B cell (primary cell): ENCODE measurements at regions not wholly inside any gene's neighbourhood (a gene's known extent, or its start where the extent isn't known, plus 50 kb on each side); places are given as distances from the start of the nearest gene placed in this dataset.
A peak's percentile ranks its signal among the peaks of the same experiment; 100 is the strongest.

Experiments
- ATAC-seq: fragments of 200-7000 bp; cut with Tn5 transposase; one replicate; pipeline ENCODE4 v1.10.0; 2021; ENCODE audit warnings: low read depth, mild to moderate bottlenecking, moderate number of reproducible peaks, moderate library complexity
- CTCF ChIA-PET: fragments of 350-600 bp; sonication (Branson Sonifier 250); formaldehyde crosslinking; loops from one replicate; lab custom pipeline; 2021; ENCODE audit warnings: antibody characterized with exemption, inconsistent platforms; lab: Charles Lee
- POLR2A ChIA-PET: fragments of 350-600 bp; sonication (Branson Sonifier 250); formaldehyde crosslinking; loops from one replicate; lab custom pipeline; 2021; ENCODE audit warnings: antibody characterized with exemption; lab: Charles Lee
- DNase-seq: peaks from one replicate; pipeline ENCODE4 v3.0.0; 2013
- H2AFZ ChIP-seq: 2 replicates; pipeline ENCODE4 v1.6.1; 2012; ENCODE audit warnings: mild to moderate bottlenecking, low read depth, low read length; ENCODE audit not compliant: insufficient read depth, poor library complexity, severe bottlenecking
- H3K27ac ChIP-seq, 2 donors: 1 replicate in 1 of 2; 2 replicates in 1 of 2; pipeline ENCODE4 v1.5.1; 2012 to 2013; ENCODE audit warnings: low read length in 2 of 2, mild to moderate bottlenecking in 2 of 2, moderate library complexity in 1 of 2
- H3K27me3 ChIP-seq, 4 experiments: fragments of 200-600 bp in 1 of 4; sonication (generic) in 1 of 4; replicated peaks in 1 of 4; 1 replicate in 2 of 4; 2 replicates in 2 of 4; pipeline versions ENCODE4 v1.6.1 to v1.7.0; 2013 to 2016; ENCODE audit warnings: low read length in 3 of 4, mild to moderate bottlenecking in 2 of 4, mixed read lengths in 1 of 4, moderate library complexity in 1 of 4; ENCODE audit not compliant: insufficient read depth in 4 of 4, control insufficient read depth in 3 of 4; ENCODE audit errors: control extremely low read depth in 1 of 4
- H3K36me3 ChIP-seq, 2 experiments: replicated peaks in 1 of 2; 1 replicate in 1 of 2; 2 replicates in 1 of 2; pipeline versions ENCODE4 v1.6.1 to v1.7.1; 2013; ENCODE audit warnings: low read length in 1 of 2; ENCODE audit not compliant: insufficient read depth in 2 of 2, control insufficient read depth in 1 of 2; ENCODE audit errors: control extremely low read depth in 1 of 2, extremely low read depth in 1 of 2
- H3K4me1 ChIP-seq, 2 donors: fragments of 200-600 bp in 1 of 2; sonication (generic) in 1 of 2; 1 replicate in 1 of 2; 2 replicates in 1 of 2; pipeline versions ENCODE4 v1.5.1 to v1.6.1; 2013 to 2017; ENCODE audit warnings: low read length in 2 of 2; ENCODE audit not compliant: control insufficient read depth in 2 of 2, insufficient read depth in 2 of 2
- H3K4me2 ChIP-seq: replicated peaks from 2 replicates; pipeline ENCODE3; 2012; ENCODE audit warnings: mild to moderate bottlenecking, low read depth, low read length; ENCODE audit not compliant: poor library complexity, severe bottlenecking
- H3K4me3 ChIP-seq, 5 experiments: fragments of 200-600 bp in 1 of 5; sonication (generic) in 1 of 5; 1 replicate in 3 of 5; 2 replicates in 2 of 5; pipeline versions ENCODE4 v1.5.1 to v1.7.0; 2011 to 2016; ENCODE audit warnings: low read length in 4 of 5, mild to moderate bottlenecking in 4 of 5, low read depth in 2 of 5, control low read depth in 1 of 5, moderate library complexity in 1 of 5; ENCODE audit not compliant: insufficient read depth in 1 of 5; ENCODE audit errors: control extremely low read depth in 1 of 5, extremely low read depth in 1 of 5
- H3K79me2 ChIP-seq: fragments of 200-600 bp; sonication (generic); one replicate; pipeline ENCODE4 v1.6.0; 2016; ENCODE audit warnings: low read length; ENCODE audit not compliant: control insufficient read depth, insufficient read depth
- H3K9ac ChIP-seq: fragments of 200-600 bp; sonication (generic); 2 replicates; pipeline ENCODE4 v1.6.1; 2017; ENCODE audit warnings: mild to moderate bottlenecking, low read length, moderate library complexity
- H3K9me3 ChIP-seq, 3 donors: one replicate each; pipeline versions ENCODE4 v1.6.1 to v1.7.1; 2013; ENCODE audit warnings: low read length in 2 of 3; ENCODE audit not compliant: control insufficient read depth in 2 of 3, insufficient read depth in 1 of 3; ENCODE audit errors: control extremely low read depth in 1 of 3
- H4K20me1 ChIP-seq: 2 replicates; pipeline ENCODE4 v1.6.0; 2012; ENCODE audit warnings: mild to moderate bottlenecking, low read length; ENCODE audit not compliant: insufficient read depth, control insufficient read depth, poor library complexity, severe bottlenecking
- H3K27ac Mint-ChIP-seq: one replicate; pipeline ENCODE4 v1.8.0; 2021; ENCODE audit warnings: mixed read lengths
- H3K27me3 Mint-ChIP-seq: one replicate; pipeline ENCODE4 v1.8.0; 2021; ENCODE audit warnings: mixed read lengths
- H3K4me1 Mint-ChIP-seq: one replicate; pipeline ENCODE4 v1.8.0; 2021; ENCODE audit warnings: mixed read lengths
- H3K4me3 Mint-ChIP-seq: one replicate; pipeline ENCODE4 v1.8.0; 2021; ENCODE audit warnings: mixed read lengths
- H3K9me3 Mint-ChIP-seq: one replicate; pipeline ENCODE4 v1.8.0; 2022; ENCODE audit warnings: mixed read lengths; ENCODE audit not compliant: insufficient read depth
- CTCF ChIP-seq: fragments of 200-600 bp; IDR thresholded peaks from one replicate; pipeline ENCODE4 v1.8.0; 2022; ENCODE audit warnings: antibody characterized with exemption, mild to moderate bottlenecking
- EZH2 ChIP-seq: IDR thresholded peaks from 2 replicates; pipeline ENCODE4 v1.6.1; 2012; ENCODE audit warnings: borderline replicate concordance, low read depth, mild to moderate bottlenecking, moderate library complexity, low read length; ENCODE audit not compliant: insufficient read depth, poor library complexity, severe bottlenecking
- WGBS: methylation state at CpG from one replicate; pipeline ENCODE4 v1.1.5; 2013; ENCODE audit warnings: missing lambda C conversion rate; ENCODE audit not compliant: insufficient coverage; 5-methylcytosine and 5-hydroxymethylcytosine counted together
- intact Hi-C: fragments of 100-400 bp; cut with micrococcal nuclease; formaldehyde crosslinking; loops from one replicate; pipeline ENCODE4 v1.10.0; 2022

GRCh38 chrX:39174772-39175417 lies 373.6 kb downstream of the MID1IP1 start:
- no peak for TF ChIP-seq CTCF
- TF ChIP-seq EZH2, result no peak
- ATAC-seq, result no peak
- Histone ChIP-seq H3K36me3 (no peaks in the 10 kb centered on the region), H3K4me3 (peak overlapping the region in 1 of 5 experiments; percentile 2), H3K9ac (no peak overlapping the region), H3K79me2 (no peaks in the 10 kb centered on the region), H3K4me2 (no peak overlapping the region), H3K27ac (no peak overlapping the region), H2AFZ (no peak overlapping the region), H3K9me3 (no peaks in the 10 kb centered on the region), H4K20me1 (no peaks in the 10 kb centered on the region), H3K4me1 (no peaks in the 10 kb centered on the region), H3K27me3 (no peaks in the 10 kb centered on the region)
- Mint-ChIP-seq H3K9me3 (no peaks in the 10 kb centered on the region), H3K4me3 (no peak overlapping the region), H3K27ac (no peak overlapping the region), H3K27me3 (no peaks in the 10 kb centered on the region), H3K4me1 (peaks cover 2% of the 10 kb centered on the region)
- 20% methylated on average over 2 of the region's 13 CpGs for WGBS
- ChIA-PET POLR2A (no interaction called here), CTCF (no interaction called here)
- intact Hi-C loops, result no loop called here
- DNase-seq, result peak; percentile 11

GRCh38 chrX:39175418-39176057 lies 374.3 kb downstream of the MID1IP1 start:
- intact Hi-C loops, result no loop called here
- Mint-ChIP-seq H3K27me3 (no peaks in the 10 kb centered on the region), H3K4me3 (no peak overlapping the region), H3K4me1 (peaks cover 2% of the 10 kb centered on the region), H3K27ac (no peak overlapping the region), H3K9me3 (no peaks in the 10 kb centered on the region)
- ATAC-seq, result no peak
- Histone ChIP-seq H3K4me2 (no peak overlapping the region), H2AFZ (no peak overlapping the region), H3K27me3 (no peaks in the 10 kb centered on the region), H3K27ac (no peak overlapping the region), H3K9me3 (no peaks in the 10 kb centered on the region), H3K9ac (no peak overlapping the region), H3K4me3 (no peak overlapping the region), H3K79me2 (no peaks in the 10 kb centered on the region), H4K20me1 (no peaks in the 10 kb centered on the region), H3K36me3 (no peaks in the 10 kb centered on the region), H3K4me1 (no peaks in the 10 kb centered on the region)
- CTCF ChIA-PET, result no interaction called here
- POLR2A ChIA-PET, result no interaction called here
- TF ChIP-seq EZH2, result no peak
- DNase-seq, result no peak
- 100% methylated on average over 1 of the region's 6 CpGs for WGBS
